ENCODE measurements at regions not wholly inside any gene's neighbourhood (a gene's known extent, or its start where the extent isn't known, plus 50 kb on each side); places are given as distances from the start of the nearest gene placed in this dataset.
"Not testable (repeated sequence)": the region's sequence is repeated elsewhere in the genome, so short reads cannot be mapped to it uniquely, and the experiment has no call there.

DNA sequence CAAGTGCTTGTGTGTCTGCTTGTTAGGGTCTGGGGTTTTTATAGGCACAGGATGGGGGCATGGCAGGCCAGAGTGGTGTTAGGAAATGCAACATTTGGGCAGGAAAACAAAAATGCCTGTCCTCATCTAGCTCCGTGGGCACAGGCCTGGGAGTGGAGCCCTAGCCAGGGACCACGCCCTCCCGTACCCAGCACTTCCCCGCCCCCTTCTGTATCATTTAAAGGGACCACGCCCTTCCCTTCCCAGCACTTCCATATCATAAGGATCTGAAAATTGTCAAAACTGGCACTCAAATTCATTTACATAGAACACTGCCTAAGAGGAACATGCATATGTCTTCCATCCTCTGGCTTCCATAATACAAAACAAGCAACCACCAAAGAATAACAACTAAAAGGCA is 185.8 kb downstream of the B3GLCT start:
- DNase-seq (ENCODE audit: low spot score), result no peak

DNA sequence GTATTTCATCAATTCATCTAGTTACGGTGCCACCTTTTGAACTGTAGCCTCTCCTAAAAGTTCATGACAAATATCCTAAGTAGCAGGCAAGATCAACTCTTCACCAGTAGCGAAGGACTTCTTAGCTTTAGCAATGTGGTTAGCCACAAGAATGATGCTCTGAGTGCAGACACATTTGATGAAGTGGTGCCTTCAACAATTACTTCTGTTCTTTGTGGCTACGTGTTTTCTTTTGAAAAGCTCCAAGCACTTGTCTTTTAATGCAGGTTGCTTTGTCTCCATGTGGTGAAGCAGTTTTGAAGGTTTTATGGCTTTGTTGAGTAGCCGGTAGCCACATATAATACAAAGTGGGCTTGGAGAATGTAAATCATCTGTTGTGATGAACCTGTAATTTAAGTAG is 194.7 kb downstream of the B3GLCT start:
- DNase-seq (ENCODE audit: low spot score), result no peak

DNA sequence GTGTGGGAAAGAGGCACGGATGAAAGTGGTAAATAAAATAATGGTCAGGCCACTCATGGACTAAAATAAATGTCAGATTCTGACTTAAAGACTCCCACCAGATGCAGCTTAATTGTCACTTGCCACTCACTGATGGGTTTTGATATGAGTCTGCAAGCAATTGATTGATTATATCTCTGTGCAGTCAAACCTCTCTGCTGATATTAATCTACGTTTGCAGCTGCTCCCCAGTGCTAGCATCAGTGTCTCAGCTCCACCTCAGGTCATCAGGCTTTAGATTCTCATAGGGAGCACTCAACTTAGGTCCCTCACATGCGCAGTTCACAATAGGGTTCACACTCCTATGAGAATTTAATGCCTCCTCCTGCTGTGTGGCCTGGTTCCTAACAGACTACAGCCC is 195.3 kb downstream of the B3GLCT start:
- DNase-seq (ENCODE audit: low spot score), result no peak

DNA sequence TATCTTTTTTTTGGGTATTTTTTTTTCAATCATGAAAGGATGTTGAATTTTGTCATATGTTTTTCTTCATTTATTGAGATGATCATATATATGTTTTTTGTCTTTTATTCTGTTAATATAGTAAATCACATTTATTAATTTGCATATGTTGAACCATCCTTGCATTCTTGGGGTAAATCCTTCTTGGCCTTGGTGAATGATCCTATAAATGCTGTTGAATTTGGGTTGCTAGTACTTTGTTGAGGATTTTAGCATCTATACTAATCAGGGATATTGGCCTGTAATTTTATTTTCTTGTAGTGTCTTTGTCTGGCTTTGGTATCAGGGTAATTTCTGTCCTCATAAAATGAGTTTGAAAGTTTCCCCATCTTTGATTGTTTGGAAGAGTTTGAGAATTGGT is 199.9 kb downstream of the B3GLCT start:
- no peak for DNase-seq (ENCODE audit: low spot score)

DNA sequence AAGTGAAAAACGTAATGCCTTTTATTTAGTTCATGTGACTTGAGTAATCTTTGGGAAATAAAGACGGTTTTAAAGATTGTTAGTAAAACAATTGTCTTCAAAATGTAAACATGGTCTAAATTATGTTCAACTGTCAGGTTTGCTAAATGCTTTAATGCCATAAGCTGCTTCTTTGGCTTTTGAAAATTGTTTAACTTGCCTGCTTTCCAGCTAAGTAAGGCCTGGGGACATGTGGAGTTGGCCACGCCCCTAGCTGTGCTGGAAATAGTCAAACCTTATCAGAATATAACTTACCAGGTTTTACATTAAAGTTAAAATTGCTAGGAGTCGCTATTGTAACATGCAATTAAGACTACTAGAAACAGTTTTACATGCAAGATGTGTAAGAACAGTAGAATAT is 203.9 kb downstream of the B3GLCT start:
- DNase-seq (ENCODE audit: low spot score), result not testable (repeated sequence)

DNA sequence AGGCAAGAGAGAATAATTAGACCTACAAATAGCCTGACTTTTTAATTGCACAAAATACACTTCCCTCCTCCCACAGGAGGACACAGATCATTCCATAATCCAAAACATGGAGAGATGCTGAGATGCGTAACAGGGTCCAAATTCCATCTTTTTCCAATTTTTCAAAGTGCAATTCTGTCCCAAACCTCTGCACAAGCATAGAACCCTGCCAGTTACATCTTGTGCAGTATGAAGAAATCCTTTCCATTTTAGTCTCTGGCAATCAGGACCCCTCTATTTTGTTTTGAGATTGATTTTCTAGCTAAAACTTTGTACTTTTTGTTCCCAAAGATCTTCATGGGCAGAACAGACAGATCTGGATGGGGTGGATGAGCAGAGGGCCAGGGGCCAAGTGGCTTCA is 209.2 kb downstream of the B3GLCT start:
- DNase-seq (ENCODE audit: low spot score), result no peak

DNA sequence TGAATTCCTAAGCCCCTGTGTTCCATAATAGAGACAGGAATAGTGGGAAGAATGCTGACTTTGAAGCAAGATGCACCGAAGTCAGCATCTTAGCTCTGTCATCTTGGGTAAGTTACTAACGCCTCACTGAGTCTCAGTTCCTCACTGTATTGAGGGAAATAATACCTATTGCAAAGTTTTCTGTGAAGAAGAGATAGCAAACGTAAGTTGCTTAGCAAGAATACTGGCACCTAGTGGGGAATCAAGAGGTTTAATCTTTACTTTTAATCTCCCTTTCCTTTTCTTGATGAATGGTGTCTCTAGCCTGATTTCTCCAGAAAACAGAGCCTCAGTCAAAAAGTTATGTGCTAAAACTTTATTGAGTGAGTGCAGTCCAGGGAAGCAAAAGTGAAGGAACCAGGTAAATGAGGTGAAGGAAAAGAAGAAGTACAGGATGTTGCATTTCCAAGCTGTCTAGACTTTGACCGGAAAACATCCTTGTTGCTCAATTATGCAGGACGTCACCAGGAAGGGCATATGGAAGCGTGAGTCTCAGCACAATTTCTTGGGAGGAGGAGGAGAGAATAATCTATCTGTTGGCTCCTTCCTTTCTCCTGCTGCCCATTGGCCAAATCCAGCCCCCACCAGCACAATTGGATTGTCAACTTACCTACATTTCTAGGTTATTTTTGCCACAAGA is 210.0 kb downstream of the B3GLCT start:
- DNase-seq (ENCODE audit: low spot score), result no peak

DNA sequence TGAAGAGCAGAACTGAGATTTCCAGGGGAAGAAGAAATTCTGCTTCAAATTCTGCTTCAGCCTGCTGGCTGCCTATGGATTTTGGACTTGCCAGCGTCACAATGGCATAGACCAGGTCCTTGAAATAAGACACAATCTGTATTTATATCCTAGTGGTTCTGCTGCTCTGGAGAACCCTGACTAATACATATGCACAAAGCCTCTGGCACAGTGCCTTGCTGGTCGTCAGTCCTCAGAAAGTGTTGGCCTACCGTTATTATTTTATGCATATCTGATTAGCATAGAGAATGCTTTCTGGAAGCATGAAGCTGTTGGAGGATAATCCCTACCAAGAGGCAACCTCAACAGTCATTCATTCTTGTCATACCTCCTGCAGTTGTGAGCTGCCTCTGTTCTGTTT is 213.7 kb downstream of the B3GLCT start:
- no peak for DNase-seq (ENCODE audit: low spot score)

DNA sequence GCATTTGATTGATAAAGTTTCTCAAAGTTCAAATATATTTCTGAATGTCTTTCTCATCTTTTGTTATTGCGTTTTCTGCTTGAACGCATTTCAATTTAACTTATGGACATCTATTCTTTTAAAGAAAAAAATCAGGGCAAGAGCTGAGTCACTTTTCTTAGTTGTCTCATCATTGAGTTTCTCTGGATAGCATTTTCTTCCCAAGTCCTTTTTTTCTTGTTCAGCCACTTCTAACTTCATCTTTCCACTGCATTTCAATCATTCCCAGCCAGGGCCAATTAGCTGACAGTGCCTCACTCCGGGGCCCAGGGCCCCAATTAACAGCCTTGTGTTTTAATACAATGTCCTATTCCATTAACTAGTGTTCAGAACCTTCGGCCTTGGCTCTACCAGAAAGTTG is 216.3 kb downstream of the B3GLCT start:
- DNase-seq (ENCODE audit: low spot score), result no peak

DNA sequence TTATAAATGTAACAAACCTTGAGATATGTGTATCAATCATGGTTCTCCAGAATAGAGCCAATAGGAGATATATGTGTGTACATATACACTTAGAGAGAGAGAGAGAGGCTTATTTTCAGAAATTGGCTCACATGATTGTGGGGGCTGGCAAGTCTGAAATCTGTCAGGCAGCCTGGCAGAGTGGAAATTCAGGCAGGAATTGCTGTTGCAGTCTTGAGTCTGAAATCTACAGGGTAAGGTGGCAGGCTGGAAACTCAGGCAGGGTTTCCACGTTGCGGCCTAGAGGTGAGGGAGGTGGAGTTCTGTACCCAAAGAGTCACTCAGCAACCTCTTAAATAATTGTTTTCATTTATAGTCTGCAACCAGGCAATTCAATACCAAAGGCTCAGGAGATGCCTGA is 218.4 kb downstream of the B3GLCT start:
- no peak for DNase-seq (ENCODE audit: low spot score)

DNA sequence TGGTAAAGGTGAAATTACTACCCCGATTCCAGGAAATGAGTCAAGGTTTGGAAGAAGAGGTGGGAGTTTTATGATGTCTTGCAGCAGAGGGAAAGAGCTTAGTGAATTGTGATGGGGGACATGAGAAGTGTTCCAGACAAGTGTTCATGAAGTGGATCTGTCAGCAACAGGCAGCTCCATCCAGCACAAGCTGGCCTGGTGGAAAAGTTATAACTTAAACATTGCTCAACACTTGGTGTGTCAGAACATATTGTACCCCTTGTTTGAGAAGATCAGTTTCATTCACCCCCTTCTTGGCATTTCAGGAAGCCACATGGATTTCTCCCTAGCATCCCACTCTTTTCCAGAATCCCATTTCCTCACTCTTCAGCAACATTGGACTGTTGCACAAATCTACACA is 222.0 kb downstream of the B3GLCT start:
- no peak for DNase-seq (ENCODE audit: low spot score)

DNA sequence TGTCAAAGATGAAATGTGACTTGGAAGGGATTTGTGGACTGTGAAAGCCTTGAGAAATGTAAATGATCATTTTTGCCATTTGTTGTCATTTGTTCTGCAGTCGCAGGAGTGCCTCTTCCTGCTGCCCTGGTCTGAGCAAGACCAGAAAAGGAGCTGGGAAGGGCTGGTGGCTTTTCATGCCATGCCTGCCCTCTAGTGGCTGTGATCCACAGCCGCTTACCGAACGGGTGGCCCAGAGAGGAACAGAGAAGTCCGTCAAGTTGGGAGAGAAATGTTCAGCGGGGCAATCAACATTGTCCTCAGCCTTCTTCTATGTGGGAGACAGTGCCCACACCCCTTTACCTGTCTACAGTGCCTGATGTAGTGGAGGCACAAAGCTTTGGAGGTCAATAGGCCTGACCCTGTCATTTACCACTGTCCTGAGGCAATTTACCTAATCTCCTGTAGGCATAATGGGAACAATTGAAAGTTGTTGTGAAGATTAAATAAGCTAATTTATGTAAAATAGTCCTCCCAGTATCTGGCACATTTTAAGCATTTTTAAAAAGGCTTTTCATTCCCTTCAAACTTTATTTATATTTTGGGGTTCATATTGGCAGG is 224.5 kb downstream of the B3GLCT start:
- DNase-seq (ENCODE audit: low spot score), result peak; percentile 75

DNA sequence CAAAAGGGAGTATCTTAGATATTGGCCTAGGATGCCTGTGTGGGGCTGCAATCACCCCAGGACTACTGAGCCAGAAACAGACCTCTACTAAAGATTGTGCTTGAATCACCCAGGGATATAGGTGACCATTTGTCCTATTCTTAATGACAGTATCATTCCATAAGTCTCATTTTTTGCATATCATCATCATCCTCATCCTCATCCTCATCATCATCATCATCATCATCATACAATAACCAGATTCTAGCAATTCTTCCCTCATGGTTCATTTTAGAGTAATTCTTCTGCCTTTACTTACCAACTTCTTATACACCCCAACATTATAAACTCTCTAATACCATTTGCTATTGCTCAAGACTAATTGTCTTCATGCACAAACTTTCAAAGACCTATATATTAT is 226.6 kb downstream of the B3GLCT start:
- no peak for DNase-seq (ENCODE audit: low spot score)

DNA sequence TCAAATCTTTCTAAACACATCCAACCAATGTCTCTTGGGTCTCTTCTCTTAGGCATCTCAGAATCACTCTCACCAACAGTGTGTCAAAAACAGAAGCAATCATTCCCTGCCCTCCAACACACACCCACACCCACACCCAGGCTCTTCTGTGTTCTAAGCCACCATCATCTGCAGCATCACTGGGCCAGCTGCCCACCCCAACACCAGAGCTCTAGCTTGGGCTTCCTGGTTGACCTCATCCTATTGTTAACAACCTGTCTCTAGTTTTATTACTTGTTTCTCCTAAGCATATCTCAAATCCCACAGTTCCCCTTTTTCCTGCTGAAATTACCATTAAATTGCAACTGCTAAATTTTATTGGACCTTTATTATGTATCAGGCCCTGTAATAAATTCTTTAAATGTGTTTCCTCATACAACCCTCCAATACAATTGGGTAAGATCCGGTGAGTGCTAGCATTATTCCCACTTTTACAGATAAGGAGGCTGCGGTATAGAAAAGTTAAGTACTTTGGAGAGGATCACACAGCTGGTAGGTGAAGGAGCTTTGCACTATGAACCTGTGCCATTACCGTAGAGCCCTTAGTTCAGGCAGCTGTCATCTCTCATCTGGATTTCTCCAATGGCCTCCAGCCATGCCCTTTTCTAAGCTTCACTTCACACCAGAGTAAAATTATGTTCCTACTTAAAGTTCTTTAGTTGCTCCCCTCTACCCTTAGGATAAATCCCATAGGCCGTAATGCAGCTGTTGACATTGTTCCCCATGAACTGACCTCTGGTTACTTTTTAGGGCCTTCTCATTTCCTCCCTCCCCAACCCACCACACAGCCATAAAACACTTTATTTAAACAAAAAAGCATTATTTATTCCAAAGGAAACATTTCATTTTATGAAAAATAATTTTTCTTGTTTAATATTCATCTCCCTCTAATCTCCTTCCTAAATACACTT is 227.7 kb downstream of the B3GLCT start:
- DNase-seq (ENCODE audit: low spot score), result no peak

DNA sequence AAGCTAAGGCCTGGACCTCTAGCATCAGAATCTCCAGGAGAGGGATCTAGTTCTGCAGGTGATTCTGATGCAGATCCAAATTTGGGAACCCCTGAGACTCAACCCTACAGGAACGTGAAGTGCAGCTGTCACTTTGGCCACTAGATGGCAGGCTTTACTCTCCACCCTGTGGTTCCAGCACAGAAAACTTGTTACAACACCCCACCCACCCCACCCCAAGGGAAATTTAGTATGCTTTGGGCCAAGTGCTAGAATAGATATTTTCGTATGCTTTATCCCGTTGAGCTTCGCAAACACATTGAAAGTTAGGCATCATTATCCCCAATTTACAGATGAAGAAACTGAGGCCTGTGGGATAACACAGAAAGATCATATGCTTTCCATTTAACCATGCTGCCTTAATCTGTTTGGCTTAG is 232.0 kb downstream of the B3GLCT start:
- peak; percentile 43 for DNase-seq (ENCODE audit: low spot score)

DNA sequence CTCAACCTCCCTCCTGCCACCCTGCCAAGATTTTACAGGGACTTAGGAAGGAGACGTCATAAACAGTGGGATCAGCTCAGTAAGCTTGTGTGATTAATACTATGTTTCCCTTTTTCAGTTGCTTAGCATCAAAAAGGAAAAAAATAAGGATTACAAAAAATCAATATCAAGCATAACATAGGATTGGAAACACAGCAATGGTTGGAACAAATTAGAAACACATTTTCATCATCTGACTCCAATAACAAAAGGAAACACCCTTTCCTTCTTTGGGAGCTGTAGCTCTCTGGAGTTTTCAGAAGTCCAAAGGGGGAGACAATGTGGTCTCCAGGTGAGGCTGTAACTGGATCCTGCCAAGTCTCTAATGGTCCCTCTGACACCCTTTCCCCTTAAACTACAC is 233.4 kb downstream of the B3GLCT start:
- DNase-seq (ENCODE audit: low spot score), result no peak

DNA sequence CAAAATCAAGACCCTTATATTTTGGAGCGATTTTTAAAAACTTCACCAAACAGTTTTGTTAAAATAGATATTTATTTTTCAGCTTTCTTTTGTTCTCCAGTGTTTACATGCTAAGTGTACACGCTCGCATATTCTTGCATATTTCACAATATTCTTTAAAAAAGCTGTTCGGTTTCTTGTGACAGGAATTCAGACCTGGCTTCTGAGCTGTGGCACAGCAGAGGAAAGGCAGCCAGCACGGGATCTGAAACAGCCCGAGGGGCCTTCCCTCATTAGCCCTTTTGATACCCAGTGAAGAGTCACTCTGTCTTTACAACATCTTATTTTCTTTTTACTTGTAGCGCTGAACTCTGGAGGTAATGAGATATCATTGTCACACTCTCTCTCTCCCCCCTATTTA is 234.0 kb downstream of the B3GLCT start:
- no peak for DNase-seq (ENCODE audit: low spot score)

DNA sequence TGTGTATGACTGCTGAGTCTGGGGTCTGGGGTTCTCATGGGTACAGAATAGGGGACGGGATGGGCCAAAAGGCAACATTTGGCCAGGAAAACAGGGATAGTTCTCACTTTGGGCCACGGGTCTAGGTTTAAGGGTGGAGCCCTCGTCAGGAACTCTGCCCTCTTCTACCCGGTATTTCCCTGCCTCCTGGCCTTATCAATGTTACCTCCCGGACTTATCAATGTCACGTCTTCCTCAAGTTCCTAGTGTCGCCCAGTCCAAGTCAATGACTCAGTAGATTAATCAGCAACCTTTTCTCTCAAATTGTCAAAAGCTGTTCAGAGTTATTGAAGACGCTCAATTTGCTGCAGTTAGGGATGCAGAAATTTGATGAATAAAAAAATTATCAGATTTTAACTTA is 234.8 kb downstream of the B3GLCT start:
- no peak for DNase-seq (ENCODE audit: low spot score)

DNA sequence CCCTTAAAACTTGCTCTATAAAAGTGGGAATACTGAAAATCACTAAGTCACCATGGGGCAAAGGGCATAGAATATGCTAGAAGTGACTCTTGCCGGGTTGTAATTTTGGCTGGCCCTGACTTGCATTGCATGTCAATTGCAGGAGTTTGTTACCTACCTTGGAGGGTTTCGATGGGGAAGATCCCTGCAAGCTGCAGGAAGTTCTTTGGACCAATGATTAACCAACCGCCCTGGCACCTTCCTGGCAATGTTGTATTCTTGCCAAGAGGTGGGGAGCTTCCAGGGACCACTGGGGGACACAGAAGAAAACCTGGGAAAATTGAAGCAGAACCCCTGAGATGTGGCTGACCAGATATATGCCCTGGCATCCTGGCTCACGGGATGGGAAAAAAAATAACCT is 235.8 kb downstream of the B3GLCT start:
- no peak for DNase-seq (ENCODE audit: low spot score)

DNA sequence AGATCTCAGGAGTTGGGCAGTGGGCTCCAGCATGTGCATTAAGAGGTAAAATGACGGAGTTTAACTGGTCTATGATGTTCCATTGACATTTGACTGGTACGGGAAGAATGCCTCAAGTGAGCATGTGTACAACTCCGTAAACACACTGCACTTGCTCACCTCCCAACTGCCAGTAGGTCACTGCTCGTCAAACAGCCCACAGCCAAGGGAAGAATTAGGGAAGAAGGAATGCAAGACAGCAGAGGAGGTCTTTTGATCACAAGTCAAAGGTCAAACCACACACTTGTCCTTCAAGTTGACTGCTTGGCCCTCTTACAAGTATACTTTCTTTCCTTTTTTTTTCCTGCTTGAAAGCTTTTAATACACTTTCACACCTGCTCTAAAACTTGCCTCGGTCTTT is 236.7 kb downstream of the B3GLCT start:
- DNase-seq (ENCODE audit: low spot score), result peak; percentile 41

DNA sequence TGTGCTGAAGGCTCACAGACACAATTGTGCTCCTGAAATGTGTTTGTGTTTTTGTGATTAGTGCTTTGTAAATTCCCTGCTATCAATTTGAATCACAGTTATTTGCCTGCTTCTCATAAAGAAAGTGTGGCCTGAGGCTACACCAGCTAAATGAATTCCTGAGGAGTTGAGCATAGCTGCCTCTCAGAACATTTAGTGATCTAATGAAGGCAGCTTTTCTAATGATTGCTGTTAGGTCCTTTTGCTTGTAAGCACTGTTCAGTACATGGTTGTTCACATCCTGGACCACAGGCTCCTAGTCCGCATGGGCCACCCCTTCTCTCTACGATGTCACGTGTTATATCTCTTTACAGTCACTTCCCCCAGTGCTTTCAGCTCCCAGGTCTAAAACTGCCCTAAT is 238.2 kb downstream of the B3GLCT start:
- no peak for DNase-seq (ENCODE audit: low spot score)

DNA sequence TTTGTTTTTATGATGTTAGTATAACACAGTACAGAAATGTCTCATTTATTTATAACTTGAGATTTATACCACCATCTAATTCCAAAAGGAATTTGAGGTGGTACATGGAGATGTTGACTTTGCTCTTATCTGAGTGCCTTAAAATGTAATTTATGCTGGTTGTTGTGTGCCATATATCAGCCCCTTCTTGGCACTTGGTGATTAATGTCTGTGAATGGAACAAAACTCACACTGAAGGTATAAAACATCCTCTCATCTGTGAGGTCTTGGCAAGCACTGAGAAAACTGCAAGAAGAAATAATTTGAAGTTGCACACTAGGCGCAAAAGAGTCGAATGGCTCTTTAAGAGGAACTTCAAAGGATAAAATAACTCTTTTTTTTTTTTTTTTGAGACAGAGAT is 240.4 kb downstream of the B3GLCT start:
- no peak for DNase-seq (ENCODE audit: low spot score)

All from LoVo (cell line).